SK-N-SH (cell line): ENCODE measurements at regions not wholly inside any gene's neighbourhood (a gene's known extent, or its start where the extent isn't known, plus 50 kb on each side); places are given as distances from the start of the nearest gene placed in this dataset.

Experiments used
- CHD2 ChIP-seq: fragments of 150-350 bp; IDR thresholded peaks from 2 replicates; pipeline ENCODE4 v1.6.1; 2018; ENCODE audit warnings: low read length; ENCODE audit not compliant: partially characterized antibody
- EP300 ChIP-seq, 2 experiments: IDR thresholded peaks; 2 replicates each; pipeline versions ENCODE4 v1.4.0 to v1.6.1; 2012; ENCODE audit warnings: borderline replicate concordance in 1 of 2, low read depth in 1 of 2, low read length in 1 of 2
- EZH2phosphoT487 ChIP-seq: fragments of 200-600 bp; sonication (generic); IDR thresholded peaks from 2 replicates; pipeline ENCODE4 v1.6.1; 2017; ENCODE audit warnings: low read depth, mixed run types, mild to moderate bottlenecking, antibody characterized with exemption, moderate library complexity, borderline replicate concordance
- MXI1 ChIP-seq: IDR thresholded peaks from 2 replicates; pipeline ENCODE4 v1.6.1; 2012; ENCODE audit warnings: mild to moderate bottlenecking, low read depth, low read length, improper control_type of control experiment
- POLR2AphosphoS5 ChIP-seq: IDR thresholded peaks from 2 replicates; pipeline ENCODE4 v1.6.1; 2012; ENCODE audit warnings: low read depth, low read length
- RCOR1 ChIP-seq: fragments of 150-350 bp; IDR thresholded peaks from 2 replicates; pipeline ENCODE4 v1.6.1; 2017; ENCODE audit warnings: antibody characterized with exemption, low read length
- SMC3 ChIP-seq: IDR thresholded peaks from 2 replicates; pipeline ENCODE4 v1.6.1; 2012; ENCODE audit warnings: low read depth, low read length, improper control_type of control experiment
- TF ChIP-seq, protein P1 (sequence below): fragments of 200-600 bp; sonication (generic); IDR thresholded peaks from 2 replicates; pipeline ENCODE4 v1.6.1; 2017; ENCODE audit warnings: antibody characterized with exemption, mild to moderate bottlenecking, moderate library complexity

DNA sequence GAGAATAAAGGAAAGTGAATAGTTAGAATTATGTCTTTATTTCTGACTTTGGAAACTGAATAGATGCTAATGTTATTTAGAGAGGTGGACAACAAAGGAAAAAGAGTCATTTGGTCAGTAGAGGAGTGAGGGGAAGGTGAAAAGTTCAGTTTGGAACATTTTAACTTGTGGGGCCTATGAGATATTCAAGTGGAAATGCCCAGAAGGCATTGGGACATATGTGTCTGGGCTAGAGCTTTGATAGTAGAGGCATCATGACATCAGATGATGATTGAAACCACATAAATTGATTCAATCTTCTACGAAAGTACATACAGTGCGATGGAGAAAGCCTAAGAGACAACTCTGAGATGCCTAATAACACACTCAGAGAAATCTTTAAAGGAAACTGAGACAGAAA is 151.7 kb upstream of the COL11A1 start:
- TF ChIP-seq MXI1 (no peak), POLR2AphosphoS5 (no peak), SMC3 (no peak), RCOR1 (no peak), CHD2 (no peak), EZH2phosphoT487 (no peak), EP300 (IDR thresholded peaks at IDR 0.05; ENCODE audit: borderline replicate concordance in 1 of 2, low read depth in 1 of 2, low read length in 1 of 2) (no peak)
- TF ChIP-seq, protein P1, sequence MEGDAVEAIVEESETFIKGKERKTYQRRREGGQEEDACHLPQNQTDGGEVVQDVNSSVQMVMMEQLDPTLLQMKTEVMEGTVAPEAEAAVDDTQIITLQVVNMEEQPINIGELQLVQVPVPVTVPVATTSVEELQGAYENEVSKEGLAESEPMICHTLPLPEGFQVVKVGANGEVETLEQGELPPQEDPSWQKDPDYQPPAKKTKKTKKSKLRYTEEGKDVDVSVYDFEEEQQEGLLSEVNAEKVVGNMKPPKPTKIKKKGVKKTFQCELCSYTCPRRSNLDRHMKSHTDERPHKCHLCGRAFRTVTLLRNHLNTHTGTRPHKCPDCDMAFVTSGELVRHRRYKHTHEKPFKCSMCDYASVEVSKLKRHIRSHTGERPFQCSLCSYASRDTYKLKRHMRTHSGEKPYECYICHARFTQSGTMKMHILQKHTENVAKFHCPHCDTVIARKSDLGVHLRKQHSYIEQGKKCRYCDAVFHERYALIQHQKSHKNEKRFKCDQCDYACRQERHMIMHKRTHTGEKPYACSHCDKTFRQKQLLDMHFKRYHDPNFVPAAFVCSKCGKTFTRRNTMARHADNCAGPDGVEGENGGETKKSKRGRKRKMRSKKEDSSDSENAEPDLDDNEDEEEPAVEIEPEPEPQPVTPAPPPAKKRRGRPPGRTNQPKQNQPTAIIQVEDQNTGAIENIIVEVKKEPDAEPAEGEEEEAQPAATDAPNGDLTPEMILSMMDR, result no peak
